KMS-11 (cell line): ENCODE measurements at regions not wholly inside any gene's neighbourhood (a gene's known extent, or its start where the extent isn't known, plus 50 kb on each side); places are given as distances from the start of the nearest gene placed in this dataset.
A peak's percentile ranks its signal among the peaks of the same experiment; 100 is the strongest.

ENCODE experiments used
- H2AFZ ChIP-seq: fragments of 200-600 bp; sonication (generic); 2 replicates; pipeline ENCODE4 v1.6.1; 2016; ENCODE audit warnings: antibody characterized with exemption, mixed run types, low read depth
- H3K27ac ChIP-seq: fragments of 200-600 bp; sonication (generic); 2 replicates; pipeline ENCODE4 v1.6.1; 2016; ENCODE audit warnings: mild to moderate bottlenecking, mixed run types
- H3K27me3 ChIP-seq: fragments of 200-600 bp; sonication (generic); 2 replicates; pipeline ENCODE4 v1.6.1; 2017; ENCODE audit warnings: mild to moderate bottlenecking, low read depth, mixed run types, moderate library complexity; ENCODE audit not compliant: insufficient read depth
- H3K36me3 ChIP-seq: fragments of 200-600 bp; sonication (generic); 2 replicates; pipeline ENCODE4 v1.6.1; 2017; ENCODE audit warnings: mild to moderate bottlenecking, mixed run types; ENCODE audit not compliant: insufficient read depth
- H3K4me1 ChIP-seq: fragments of 200-600 bp; sonication (generic); 2 replicates; pipeline ENCODE4 v1.6.1; 2016; ENCODE audit warnings: mild to moderate bottlenecking, low read depth, mixed run types; ENCODE audit not compliant: poor library complexity, severe bottlenecking
- H3K4me2 ChIP-seq: fragments of 200-600 bp; sonication (generic); 2 replicates; pipeline ENCODE4 v1.7.0; 2016; ENCODE audit warnings: mild to moderate bottlenecking, mixed run types
- H3K4me3 ChIP-seq: fragments of 200-600 bp; sonication (generic); IDR thresholded peaks from 2 replicates; pipeline ENCODE4 v1.6.1; 2017; ENCODE audit warnings: low read depth, low read length, mixed read lengths; ENCODE audit not compliant: insufficient read depth
- H3K79me2 ChIP-seq: fragments of 200-600 bp; sonication (generic); 2 replicates; pipeline ENCODE4 v1.6.1; 2016; ENCODE audit warnings: low read depth, mixed run types; ENCODE audit not compliant: insufficient read depth
- H3K9ac ChIP-seq: fragments of 200-600 bp; sonication (generic); 2 replicates; pipeline ENCODE4 v1.6.1; 2016; ENCODE audit warnings: mild to moderate bottlenecking, mixed run types
- H4K20me1 ChIP-seq: fragments of 200-600 bp; sonication (generic); 2 replicates; pipeline ENCODE4 v1.6.1; 2016; ENCODE audit warnings: mild to moderate bottlenecking, mixed run types; ENCODE audit not compliant: insufficient read depth
- CTCF ChIP-seq: fragments of 200-600 bp; sonication (generic); conservative IDR thresholded peaks from 2 replicates; pipeline ENCODE4 v1.6.1; 2017; ENCODE audit warnings: low read depth, mild to moderate bottlenecking, antibody characterized with exemption, low read length, moderate library complexity, mixed read lengths

- no peaks in the 10 kb centered on the region for H3K27me3 ChIP-seq
- no peak for TF ChIP-seq CTCF
- H3K36me3 ChIP-seq = no peaks in the 10 kb centered on the region
- no peak overlapping the region for H3K4me2 ChIP-seq
- H3K9ac ChIP-seq = no peak overlapping the region
- no peak overlapping the region for H3K27ac ChIP-seq
- no peak overlapping the region for H2AFZ ChIP-seq
- H3K79me2 ChIP-seq = no peaks in the 10 kb centered on the region
- H3K4me3 ChIP-seq = no peak overlapping the region
- no peaks in the 10 kb centered on the region for H3K4me1 ChIP-seq
- H4K20me1 ChIP-seq = no peaks in the 10 kb centered on the region
Measured at GRCh38 chr2:146532009-146532408, 1312.8 kb upstream of the ACVR2A start.

DNA sequence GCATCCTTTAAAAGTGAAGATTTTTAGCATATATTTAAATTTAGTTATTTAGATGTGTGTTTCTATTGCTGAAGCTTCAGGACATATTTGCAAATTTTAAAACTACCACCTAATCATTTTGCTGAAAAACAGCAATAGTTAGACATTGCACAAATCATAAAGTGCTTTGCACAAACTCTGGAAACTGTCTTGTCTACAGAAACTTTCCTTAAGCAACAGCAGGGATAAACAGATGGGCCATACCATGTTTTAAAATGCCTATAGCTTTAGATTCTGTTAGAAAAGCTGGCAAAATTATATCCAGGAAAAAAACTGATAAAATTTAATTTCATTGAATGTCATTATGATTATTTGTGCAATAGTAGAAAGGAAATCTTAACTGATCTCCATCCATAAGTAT, 1313.9 kb upstream of the ACVR2A start:
- no peak overlapping the region for H3K4me2 ChIP-seq
- no peaks in the 10 kb centered on the region for H3K79me2 ChIP-seq
- H3K9ac ChIP-seq = no peak overlapping the region
- H4K20me1 ChIP-seq = no peaks in the 10 kb centered on the region
- H3K36me3 ChIP-seq = no peaks in the 10 kb centered on the region
- no peaks in the 10 kb centered on the region for H3K27me3 ChIP-seq
- TF ChIP-seq CTCF = no peak
- no peaks in the 10 kb centered on the region for H3K4me1 ChIP-seq
- no peak overlapping the region for H3K27ac ChIP-seq
- no peak overlapping the region for H2AFZ ChIP-seq
- no peak overlapping the region for H3K4me3 ChIP-seq

DNA sequence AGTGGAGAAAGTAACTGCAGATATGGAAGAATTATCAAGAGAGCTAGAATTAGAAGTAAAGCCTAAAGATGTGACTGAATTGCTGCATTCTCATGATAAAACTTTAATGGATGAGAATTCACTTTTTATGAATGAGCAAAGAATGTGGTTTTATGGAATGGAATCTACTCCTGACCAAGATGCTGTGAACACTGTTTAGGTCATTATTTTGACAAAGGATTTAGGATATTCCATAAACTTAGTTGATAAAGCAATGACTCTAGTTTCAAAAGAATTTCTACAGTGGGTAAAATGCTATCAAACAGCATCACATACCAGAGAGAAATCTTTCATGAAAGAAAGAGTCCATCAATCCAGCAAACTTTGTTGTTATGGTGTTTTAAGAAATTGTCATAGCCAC, 1317.7 kb upstream of the ACVR2A start:
- TF ChIP-seq CTCF = no peak
- Histone ChIP-seq H3K27ac (no peak overlapping the region), H3K36me3 (no peaks in the 10 kb centered on the region), H2AFZ (no peak overlapping the region), H3K4me2 (no peak overlapping the region), H4K20me1 (no peaks in the 10 kb centered on the region), H3K79me2 (no peaks in the 10 kb centered on the region), H3K4me3 (no peak overlapping the region), H3K4me1 (no peaks in the 10 kb centered on the region), H3K9ac (no peak overlapping the region), H3K27me3 (no peaks in the 10 kb centered on the region)

DNA sequence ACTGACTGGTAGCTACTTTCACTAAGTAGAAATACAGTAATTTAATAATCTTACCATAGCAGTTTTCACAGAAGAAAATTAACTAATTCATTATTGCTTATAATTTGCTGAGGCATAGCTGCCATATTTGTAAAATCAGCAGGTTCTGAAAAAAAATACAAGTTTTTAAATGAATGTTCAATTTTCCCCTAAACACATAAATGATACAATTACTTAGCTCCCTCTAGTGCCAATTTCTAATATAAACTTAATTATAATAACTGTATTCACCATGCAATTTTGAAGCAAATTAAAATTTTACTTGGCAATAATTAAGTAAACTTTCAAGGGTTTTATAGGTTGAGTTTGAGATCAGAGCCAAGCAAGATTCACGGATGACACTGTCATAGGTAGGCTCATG, 1321.6 kb upstream of the ACVR2A start:
- Histone ChIP-seq H3K27me3 (no peaks in the 10 kb centered on the region), H3K79me2 (no peaks in the 10 kb centered on the region), H3K9ac (no peak overlapping the region), H2AFZ (no peak overlapping the region), H4K20me1 (no peaks in the 10 kb centered on the region), H3K27ac (no peak overlapping the region), H3K4me1 (no peaks in the 10 kb centered on the region), H3K36me3 (no peaks in the 10 kb centered on the region), H3K4me3 (no peak overlapping the region), H3K4me2 (no peak overlapping the region)
- TF ChIP-seq CTCF = peak; percentile 57

DNA sequence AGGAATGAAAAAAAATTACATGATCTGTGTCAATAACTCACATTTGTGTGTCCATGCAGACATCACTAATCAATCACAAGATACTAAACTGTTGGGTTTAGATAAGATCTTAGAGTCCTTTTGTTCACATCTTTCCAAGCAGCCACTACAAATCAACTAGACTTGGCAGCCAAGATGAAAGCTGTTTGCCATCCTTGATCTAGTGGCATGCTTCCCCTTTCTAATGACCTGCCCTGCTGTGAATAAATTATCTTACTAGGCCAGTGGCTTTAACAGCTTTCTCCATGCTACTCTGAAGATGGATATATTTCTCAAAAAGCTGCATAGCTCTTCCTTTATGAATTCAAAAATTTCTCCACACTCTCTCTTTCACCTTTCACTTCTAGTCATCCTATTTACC, 1338.0 kb upstream of the ACVR2A start:
- no peak for TF ChIP-seq CTCF
- Histone ChIP-seq H3K4me1 (no peaks in the 10 kb centered on the region), H3K4me3 (no peak overlapping the region), H3K27ac (no peak overlapping the region), H3K79me2 (no peaks in the 10 kb centered on the region), H3K4me2 (no peak overlapping the region), H3K36me3 (no peaks in the 10 kb centered on the region), H4K20me1 (no peaks in the 10 kb centered on the region), H3K9ac (no peak overlapping the region), H3K27me3 (no peaks in the 10 kb centered on the region), H2AFZ (no peak overlapping the region)
